HG03439 (cell line): ENCODE measurements at regions not wholly inside any gene's neighbourhood (a gene's known extent, or its start where the extent isn't known, plus 50 kb on each side); places are given as distances from the start of the nearest gene placed in this dataset.

Source experiments
- ATAC-seq: cut with Tn5 transposase; IDR thresholded peaks from one replicate; pipeline ENCODE4 v1.9.1; 2021; ENCODE audit warnings: mild to moderate bottlenecking, moderate library complexity; ENCODE audit not compliant: unreplicated experiment

GRCh38 chr1:60162936-60163335 lies 89.4 kb upstream of the C1orf87 start:
- no peak for ATAC-seq

- ATAC-seq = no peak
Measured at GRCh38 chr1:60160141-60160540, 86.6 kb upstream of the C1orf87 start.

- ATAC-seq = no peak
Measured at GRCh38 chr1:60156371-60156770, 82.8 kb upstream of the C1orf87 start.

- ATAC-seq = no peak
Measured at GRCh38 chr1:60153961-60154360, 80.4 kb upstream of the C1orf87 start.

GRCh38 chr1:60152891-60153290 lies 79.3 kb upstream of the C1orf87 start:
- ATAC-seq = no peak

GRCh38 chr1:60151311-60151710 lies 77.7 kb upstream of the C1orf87 start:
- ATAC-seq = no peak

- no peak for ATAC-seq
Measured at GRCh38 chr1:60149251-60149650, 75.7 kb upstream of the C1orf87 start.

- no peak for ATAC-seq
Measured at GRCh38 chr1:60146884-60147283, 73.3 kb upstream of the C1orf87 start.

GRCh38 chr1:60145771-60146170 lies 72.2 kb upstream of the C1orf87 start:
- ATAC-seq = no peak

GRCh38 chr1:60141743-60142142 lies 68.2 kb upstream of the C1orf87 start:
- ATAC-seq = no peak

GRCh38 chr1:60141276-60141675 lies 67.7 kb upstream of the C1orf87 start:
- ATAC-seq = no peak

- no peak for ATAC-seq
Measured at GRCh38 chr1:60137406-60137805, 63.8 kb upstream of the C1orf87 start.

GRCh38 chr1:60136395-60136794 lies 62.8 kb upstream of the C1orf87 start:
- ATAC-seq = no peak

GRCh38 chr1:60134716-60135115 lies 61.1 kb upstream of the C1orf87 start:
- ATAC-seq = no peak

- ATAC-seq = no peak
Measured at GRCh38 chr1:60133848-60134247, 60.3 kb upstream of the C1orf87 start.

- ATAC-seq = no peak
Measured at GRCh38 chr1:60133000-60133673, 59.6 kb upstream of the C1orf87 start.

- no peak for ATAC-seq
Measured at GRCh38 chr1:60132108-60132507, 58.5 kb upstream of the C1orf87 start.

GRCh38 chr1:60130703-60131102 lies 57.1 kb upstream of the C1orf87 start:
- no peak for ATAC-seq

GRCh38 chr1:60129911-60130310 lies 56.3 kb upstream of the C1orf87 start:
- no peak for ATAC-seq

- no peak for ATAC-seq
Measured at GRCh38 chr1:60126723-60127122, 53.2 kb upstream of the C1orf87 start.
